Liver (tissue), 7 donors: ENCODE measurements at regions not wholly inside any gene's neighbourhood (a gene's known extent, or its start where the extent isn't known, plus 50 kb on each side); places are given as distances from the start of the nearest gene placed in this dataset.

Source experiments
- DNase-seq: peaks from one replicate; pipeline ENCODE4 v3.0.0-alpha.2; 2017; ENCODE audit warnings: low spot score
- H3K27ac ChIP-seq, 2 donors: one replicate each; pipeline ENCODE4 v1.7.0; 2013; ENCODE audit warnings: inconsistent platforms in 2 of 2, low read length in 2 of 2, control low read depth in 1 of 2, low read depth in 1 of 2, mild to moderate bottlenecking in 1 of 2
- H3K27me3 ChIP-seq, 4 donors: one replicate each; pipeline versions ENCODE4 v1.6.1 to v1.7.0; 2013; ENCODE audit warnings: low read length in 3 of 4, inconsistent platforms in 1 of 4, mild to moderate bottlenecking in 1 of 4, moderate library complexity in 1 of 4; ENCODE audit not compliant: control insufficient read depth in 4 of 4, insufficient read depth in 4 of 4
- H3K36me3 ChIP-seq, 4 donors: one replicate each; pipeline versions ENCODE4 v1.6.1 to v1.7.0; 2013; ENCODE audit warnings: low read length in 3 of 4, mild to moderate bottlenecking in 3 of 4, low read depth in 1 of 4, moderate library complexity in 1 of 4; ENCODE audit not compliant: control insufficient read depth in 4 of 4, insufficient read depth in 3 of 4
- H3K4me1 ChIP-seq, 4 donors: one replicate each; pipeline versions ENCODE4 v1.6.1 to v1.7.0; 2013; ENCODE audit warnings: low read length in 3 of 4, mild to moderate bottlenecking in 3 of 4, moderate library complexity in 1 of 4; ENCODE audit not compliant: control insufficient read depth in 4 of 4, insufficient read depth in 4 of 4
- H3K4me3 ChIP-seq, 3 donors: one replicate each; pipeline versions ENCODE4 v1.6.1 to v1.7.0; 2013; ENCODE audit warnings: low read length in 3 of 3, control low read depth in 1 of 3, low read depth in 1 of 3, mild to moderate bottlenecking in 1 of 3
- H3K9ac ChIP-seq, 2 donors: one replicate each; pipeline ENCODE4 v1.7.0; 2013; ENCODE audit warnings: low read length in 2 of 2, mild to moderate bottlenecking in 2 of 2, moderate library complexity in 2 of 2, control low read depth in 1 of 2, low read depth in 1 of 2
- H3K9me3 ChIP-seq, 4 donors: one replicate each; pipeline versions ENCODE4 v1.6.1 to v1.7.0; 2013; ENCODE audit warnings: low read length in 3 of 4; ENCODE audit not compliant: control insufficient read depth in 4 of 4
- ATF3 ChIP-seq: IDR thresholded peaks from 2 replicates; pipeline ENCODE4 v1.6.1; 2016; ENCODE audit warnings: antibody characterized with exemption
- EGR1 ChIP-seq, 2 donors: IDR thresholded peaks; 2 replicates each; pipeline ENCODE4 v1.6.1; 2016 to 2018; ENCODE audit warnings: antibody characterized with exemption in 2 of 2, low read depth in 2 of 2
- FOXA1 ChIP-seq: IDR thresholded peaks from 2 replicates; pipeline ENCODE4 v1.6.1; 2016; ENCODE audit warnings: antibody characterized with exemption
- FOXA2 ChIP-seq: IDR thresholded peaks from 2 replicates; pipeline ENCODE4 v1.6.1; 2016; ENCODE audit warnings: antibody characterized with exemption
- GABPA ChIP-seq, 2 donors: IDR thresholded peaks in 1 of 2; conservative IDR thresholded peaks in 1 of 2; 2 replicates each; pipeline ENCODE4 v1.6.1; 2016; ENCODE audit warnings: antibody characterized with exemption in 2 of 2, mild to moderate bottlenecking in 1 of 2, moderate library complexity in 1 of 2
- HNF4G ChIP-seq: IDR thresholded peaks from 2 replicates; pipeline ENCODE4 v1.6.1; 2016; ENCODE audit warnings: antibody characterized with exemption
- JUND ChIP-seq, 2 donors: IDR thresholded peaks; 2 replicates each; pipeline ENCODE4 v1.6.1; 2016; ENCODE audit warnings: antibody characterized with exemption in 2 of 2
- MAX ChIP-seq: IDR thresholded peaks from 2 replicates; pipeline ENCODE4 v1.6.1; 2016; ENCODE audit warnings: antibody characterized with exemption
- NR2F2 ChIP-seq: IDR thresholded peaks from 2 replicates; pipeline ENCODE4 v1.6.1; 2016; ENCODE audit warnings: antibody characterized with exemption
- RAD21 ChIP-seq, 2 donors: IDR thresholded peaks; 2 replicates each; pipeline ENCODE4 v1.6.1; 2016; ENCODE audit warnings: antibody characterized with exemption in 2 of 2, mild to moderate bottlenecking in 2 of 2
- REST ChIP-seq: IDR thresholded peaks from 2 replicates; pipeline ENCODE4 v1.6.1; 2016; ENCODE audit warnings: antibody characterized with exemption, mild to moderate bottlenecking
- RXRA ChIP-seq, 2 donors: IDR thresholded peaks; 2 replicates each; pipeline ENCODE4 v1.6.1; 2017 to 2018; ENCODE audit warnings: antibody characterized with exemption in 2 of 2, mild to moderate bottlenecking in 1 of 2
- SP1 ChIP-seq: IDR thresholded peaks from 2 replicates; pipeline ENCODE4 v1.6.1; 2018; ENCODE audit warnings: antibody characterized with exemption, mild to moderate bottlenecking
- YY1 ChIP-seq: IDR thresholded peaks from 2 replicates; pipeline ENCODE4 v1.6.1; 2016; ENCODE audit warnings: antibody characterized with exemption, mild to moderate bottlenecking
- WGBS: extraction: QIAGEN DNeasy Blood & Tissue Kit; methylation state at CpG from one replicate; pipeline ENCODE4 v1.1.7; 2013; 5-methylcytosine and 5-hydroxymethylcytosine counted together
- TF ChIP-seq, protein P1 (sequence below): IDR thresholded peaks from 2 replicates; pipeline ENCODE4 v1.6.1; 2016; ENCODE audit warnings: antibody characterized with exemption
- donor health status: healthy.
- donor health status: healthy.
- donor health status: healthy.
- donor health status: healthy.

DNA sequence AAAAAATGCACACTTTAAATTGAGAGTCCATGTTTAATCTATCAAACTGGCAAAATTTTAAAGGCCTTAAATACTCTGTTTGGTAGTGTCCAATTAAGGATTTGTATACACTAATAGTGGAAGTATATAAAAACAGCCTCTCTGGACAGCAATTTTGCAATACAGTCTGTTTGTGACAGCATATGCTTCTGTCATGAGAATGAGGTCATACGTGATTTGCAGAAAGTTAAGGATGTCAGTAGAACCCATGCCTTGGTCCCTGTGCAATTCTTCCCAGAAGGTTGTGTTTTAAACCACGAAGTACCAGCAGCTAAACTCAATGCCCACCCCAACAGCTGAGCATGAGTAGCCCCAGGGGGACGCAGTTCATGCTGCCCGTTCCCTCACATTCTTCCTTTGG lies 78.4 kb downstream of the AIPL1 start (continued):
- TF ChIP-seq REST (no peak), GABPA (IDR thresholded peaks at IDR 0.05 in 1 of 2, conservative IDR thresholded peaks at IDR 0.05 in 1 of 2) (no peak)

DNA sequence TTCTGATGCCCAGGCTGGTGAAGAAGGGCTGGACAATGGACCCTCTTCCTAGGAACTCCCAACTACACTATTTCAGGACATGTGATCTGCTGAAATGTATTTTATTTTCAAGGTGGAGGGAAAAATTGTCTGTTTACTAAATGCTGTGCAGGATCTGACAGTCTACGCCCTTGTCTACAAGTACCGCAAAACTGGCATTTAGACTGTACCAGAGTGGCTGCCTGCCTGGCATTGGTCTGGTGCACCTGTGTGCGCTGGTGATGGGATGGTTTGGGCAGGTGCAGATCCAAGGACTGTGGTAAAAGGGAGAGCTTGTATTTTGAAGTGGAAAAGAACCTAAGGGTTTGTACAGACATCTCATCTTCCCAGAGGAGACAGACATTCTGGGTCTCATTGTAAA lies 79.7 kb downstream of the AIPL1 start:
- Histone ChIP-seq H3K36me3 (no peaks in the 10 kb centered on the region), H3K27me3 (peaks cover 0 to 6% (median 0%) of the 10 kb centered on the region in 4 donors), H3K9me3 (no peaks in the 10 kb centered on the region), H3K9ac (no peak overlapping the region), H3K27ac (no peak overlapping the region), H3K4me3 (no peak overlapping the region), H3K4me1 (no peaks in the 10 kb centered on the region)
- WGBS, result 91% methylated on average over 3 of the region's 3 CpGs
- no peak for TF ChIP-seq FOXA1
- no peak for TF ChIP-seq SP1
- no peak for TF ChIP-seq GABPA (IDR thresholded peaks at IDR 0.05 in 1 of 2, conservative IDR thresholded peaks at IDR 0.05 in 1 of 2)
- no peak for TF ChIP-seq HNF4G
- no peak for TF ChIP-seq MAX
- TF ChIP-seq YY1, result no peak
- TF ChIP-seq, protein P1, sequence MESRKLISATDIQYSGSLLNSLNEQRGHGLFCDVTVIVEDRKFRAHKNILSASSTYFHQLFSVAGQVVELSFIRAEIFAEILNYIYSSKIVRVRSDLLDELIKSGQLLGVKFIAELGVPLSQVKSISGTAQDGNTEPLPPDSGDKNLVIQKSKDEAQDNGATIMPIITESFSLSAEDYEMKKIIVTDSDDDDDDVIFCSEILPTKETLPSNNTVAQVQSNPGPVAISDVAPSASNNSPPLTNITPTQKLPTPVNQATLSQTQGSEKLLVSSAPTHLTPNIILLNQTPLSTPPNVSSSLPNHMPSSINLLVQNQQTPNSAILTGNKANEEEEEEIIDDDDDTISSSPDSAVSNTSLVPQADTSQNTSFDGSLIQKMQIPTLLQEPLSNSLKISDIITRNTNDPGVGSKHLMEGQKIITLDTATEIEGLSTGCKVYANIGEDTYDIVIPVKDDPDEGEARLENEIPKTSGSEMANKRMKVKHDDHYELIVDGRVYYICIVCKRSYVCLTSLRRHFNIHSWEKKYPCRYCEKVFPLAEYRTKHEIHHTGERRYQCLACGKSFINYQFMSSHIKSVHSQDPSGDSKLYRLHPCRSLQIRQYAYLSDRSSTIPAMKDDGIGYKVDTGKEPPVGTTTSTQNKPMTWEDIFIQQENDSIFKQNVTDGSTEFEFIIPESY, result no peak
- no peak for TF ChIP-seq JUND (IDR thresholded peaks at IDR 0.05)
- TF ChIP-seq NR2F2, result no peak
- no peak for TF ChIP-seq ATF3
- no peak for TF ChIP-seq RXRA (IDR thresholded peaks at IDR 0.05)
- no peak for TF ChIP-seq RAD21 (IDR thresholded peaks at IDR 0.05)
- no peak for DNase-seq

- H3K36me3 ChIP-seq, result no peaks in the 10 kb centered on the region
- peaks cover 0 to 8% (median 3%) of the 10 kb centered on the region in 4 donors for H3K27me3 ChIP-seq
- 76% methylated on average over 6 of the region's 6 CpGs for WGBS
- H3K27ac ChIP-seq, result no peak overlapping the region
- no peaks in the 10 kb centered on the region for H3K4me1 ChIP-seq
- DNase-seq, result no peak
- no peak overlapping the region for H3K9ac ChIP-seq
- no peaks in the 10 kb centered on the region for H3K9me3 ChIP-seq
- no peak overlapping the region for H3K4me3 ChIP-seq
- TF ChIP-seq REST, result no peak
- no peak for TF ChIP-seq ATF3
- no peak for TF ChIP-seq FOXA1
- no peak for TF ChIP-seq RXRA (IDR thresholded peaks at IDR 0.05)
- no peak for TF ChIP-seq FOXA2
- no peak for TF ChIP-seq YY1
- TF ChIP-seq JUND (IDR thresholded peaks at IDR 0.05), result no peak
- TF ChIP-seq, protein P1, result no peak
- TF ChIP-seq EGR1 (IDR thresholded peaks at IDR 0.05; ENCODE audit: low read depth in 2 of 2), result no peak
- TF ChIP-seq HNF4G, result no peak
Observed at GRCh38 chr17:6352801-6353560, 81.9 kb downstream of the AIPL1 start.
